HG03565 (cell line): ENCODE measurements at regions not wholly inside any gene's neighbourhood (a gene's known extent, or its start where the extent isn't known, plus 50 kb on each side); places are given as distances from the start of the nearest gene placed in this dataset.

Experiments
- ATAC-seq: cut with Tn5 transposase; IDR thresholded peaks from one replicate; pipeline ENCODE4 v1.9.1; 2021; ENCODE audit warnings: mild to moderate bottlenecking, moderate library complexity; ENCODE audit not compliant: unreplicated experiment

DNA sequence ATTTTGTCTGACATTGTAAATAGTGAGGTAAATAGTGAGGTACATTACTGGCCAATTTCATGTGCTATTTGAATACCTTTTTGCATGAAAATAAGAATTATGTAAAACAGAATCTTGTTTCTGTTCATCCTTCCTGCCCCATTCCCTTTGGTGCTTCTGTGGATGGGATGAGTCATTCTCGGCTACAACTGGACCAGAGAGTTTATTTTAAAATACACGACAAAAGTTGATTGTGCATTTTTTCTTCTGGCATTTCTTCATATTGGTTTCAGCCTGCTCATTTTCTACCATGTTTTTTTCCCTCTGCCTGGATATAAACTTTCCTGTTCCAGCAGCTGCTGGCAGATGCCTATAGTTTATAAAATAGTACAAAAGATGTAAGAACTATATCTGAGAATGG, 107.5 kb downstream of the CYSLTR2 start:
- no peak for ATAC-seq

DNA sequence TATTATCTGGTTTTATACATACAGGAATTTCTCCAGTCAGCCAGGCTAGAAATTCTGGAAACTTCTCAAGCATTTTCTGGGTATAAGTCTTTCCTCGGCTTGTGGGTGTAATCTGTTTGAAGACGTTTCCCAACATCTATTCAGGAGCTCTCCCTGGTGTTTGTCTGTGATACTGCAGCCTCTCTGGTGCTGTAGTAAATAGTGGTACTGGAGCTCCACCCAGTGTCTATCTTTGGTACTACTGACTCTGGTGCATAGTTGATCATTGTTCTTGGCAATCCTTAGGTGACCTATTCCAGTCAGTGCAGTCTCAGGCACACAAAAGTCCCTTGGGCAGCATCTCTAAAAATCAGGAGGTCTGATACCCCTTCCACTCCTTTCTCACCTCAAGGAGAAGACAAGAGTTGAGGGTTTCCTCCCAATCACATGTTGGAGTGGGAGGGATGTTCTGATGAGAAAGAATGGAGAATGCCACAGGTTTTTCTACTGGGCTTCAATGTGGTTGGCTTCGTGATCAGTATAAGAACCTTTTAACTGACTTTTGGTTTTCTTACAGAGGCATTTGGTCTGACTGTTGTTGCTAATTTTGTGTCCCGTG, 115.5 kb downstream of the CYSLTR2 start:
- ATAC-seq = peak; percentile 97

DNA sequence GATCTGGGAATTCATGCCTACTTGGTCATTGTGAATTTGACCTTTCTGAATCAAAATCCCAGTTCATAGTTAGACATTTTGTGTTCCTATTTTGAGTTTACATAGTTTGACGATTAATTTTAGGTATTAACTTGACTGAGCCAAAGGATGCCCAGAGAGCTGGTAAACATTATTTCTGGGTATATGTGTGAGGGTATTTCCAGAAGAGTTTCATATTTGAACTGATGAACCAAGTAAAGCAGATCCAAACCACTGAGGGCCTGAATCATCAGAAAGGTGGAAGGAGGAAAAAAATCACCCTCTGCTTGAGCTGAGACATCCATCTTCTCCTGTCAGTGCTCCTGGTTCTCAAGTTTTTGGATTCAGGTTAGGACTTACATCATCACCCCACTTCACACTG, 116.6 kb downstream of the CYSLTR2 start:
- no peak for ATAC-seq

DNA sequence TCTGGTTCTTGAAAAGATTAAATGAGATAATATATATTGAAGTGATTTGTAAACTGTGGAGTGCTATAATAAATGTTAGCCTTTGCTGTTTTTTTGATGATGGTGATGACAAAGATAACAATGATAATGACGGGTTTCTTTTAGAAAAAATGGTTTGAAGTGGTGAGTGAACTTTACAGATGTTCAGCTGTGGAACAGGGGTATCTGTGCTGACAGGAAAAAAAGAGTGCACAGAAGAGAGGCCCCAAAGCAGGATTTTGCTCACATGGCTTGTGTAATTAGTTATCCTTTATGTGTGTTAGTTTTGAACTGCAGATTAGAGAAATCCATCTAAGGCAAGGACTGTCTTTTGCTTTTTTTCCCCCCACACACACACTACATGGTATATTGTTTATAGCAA, 119.2 kb downstream of the CYSLTR2 start:
- ATAC-seq = no peak

DNA sequence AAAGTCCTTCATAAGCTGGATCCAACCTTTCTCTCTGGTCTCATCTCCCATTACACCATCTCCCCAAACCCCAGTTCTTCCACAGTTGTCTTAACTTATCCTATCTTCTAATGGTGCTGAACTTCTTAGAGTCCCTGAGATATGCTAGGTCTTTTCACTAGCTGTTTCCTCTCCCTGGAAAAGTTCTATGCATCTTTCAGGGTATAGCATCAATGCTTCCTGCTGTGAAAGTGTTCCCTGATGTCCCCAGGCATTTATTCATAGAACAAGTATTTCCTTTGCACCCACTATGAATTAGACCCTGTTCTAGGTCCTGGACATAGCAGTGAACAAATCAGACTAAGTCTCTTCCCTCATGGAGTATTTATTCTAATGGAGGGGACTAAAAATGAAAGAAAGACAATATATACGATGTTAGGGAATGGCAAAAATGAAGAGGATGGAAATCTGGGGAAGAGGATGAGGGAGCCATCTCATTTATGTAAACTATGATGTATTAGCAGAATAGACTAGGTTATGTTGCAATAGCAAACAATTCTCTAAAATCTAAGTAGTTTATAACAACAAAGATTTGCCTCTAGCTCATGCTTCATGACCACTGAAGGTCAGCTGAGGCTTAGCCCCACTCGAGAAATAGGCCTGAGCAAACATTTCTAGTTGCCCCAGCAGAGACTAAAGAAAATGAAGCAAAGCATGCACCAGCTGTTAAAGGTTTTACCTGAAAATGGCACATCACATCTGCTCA, 120.0 kb downstream of the CYSLTR2 start:
- ATAC-seq = no peak

DNA sequence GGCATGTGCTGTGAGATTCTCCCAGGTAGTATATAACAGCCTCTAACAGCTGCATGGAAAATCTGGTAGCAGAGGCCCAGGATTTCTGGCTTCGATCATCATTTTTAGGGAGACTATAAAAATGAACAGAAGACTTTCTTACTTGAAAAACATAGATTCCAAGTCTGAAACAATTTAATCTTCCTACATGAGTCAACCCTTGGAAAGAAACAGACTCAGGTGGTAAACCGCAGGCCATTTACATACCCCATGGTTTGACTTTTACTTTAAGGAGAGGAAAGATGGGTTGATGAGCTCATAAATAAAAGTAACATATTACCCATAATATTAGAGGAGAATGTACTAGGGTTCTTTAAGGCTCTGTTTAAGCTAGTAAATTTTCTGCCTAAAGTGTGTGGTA, 121.6 kb downstream of the CYSLTR2 start:
- ATAC-seq = no peak

DNA sequence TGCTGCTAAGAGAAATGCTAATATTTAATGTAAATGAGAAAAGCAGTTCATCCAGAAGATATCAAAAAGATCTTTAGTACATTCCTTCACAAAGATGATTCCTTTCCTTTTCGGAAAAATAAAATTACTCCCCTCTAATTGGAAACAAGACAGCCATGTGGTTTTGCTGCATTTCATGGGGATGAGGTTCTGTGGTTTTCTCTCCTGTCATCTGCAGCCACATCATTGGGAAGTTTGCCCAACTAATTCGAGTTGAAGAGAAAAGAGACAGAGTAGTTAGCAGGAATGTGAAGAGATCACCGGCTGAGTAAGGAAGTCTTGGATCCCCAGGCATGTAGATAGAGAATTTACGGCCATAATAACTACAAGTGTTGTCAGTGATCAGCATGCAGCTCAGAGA, 122.1 kb downstream of the CYSLTR2 start:
- no peak for ATAC-seq

DNA sequence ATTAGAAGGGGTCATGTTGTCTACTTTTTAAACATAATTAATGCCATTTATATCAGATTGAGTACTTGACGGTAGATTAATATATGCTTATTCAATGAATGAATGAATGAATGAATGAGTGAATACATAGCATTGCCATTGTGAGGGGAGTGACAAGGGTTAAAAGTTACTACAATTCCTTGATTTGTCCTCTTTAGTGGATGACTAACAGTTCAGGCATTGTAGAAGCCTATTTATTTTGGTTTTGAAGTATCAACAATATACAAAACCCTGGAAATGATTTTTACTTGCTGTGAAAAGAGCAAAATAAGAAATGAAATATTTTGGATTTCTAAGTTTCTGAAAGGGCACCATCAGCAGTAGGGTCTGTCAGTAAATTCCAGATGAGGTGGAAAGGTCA, 122.7 kb downstream of the CYSLTR2 start:
- no peak for ATAC-seq

DNA sequence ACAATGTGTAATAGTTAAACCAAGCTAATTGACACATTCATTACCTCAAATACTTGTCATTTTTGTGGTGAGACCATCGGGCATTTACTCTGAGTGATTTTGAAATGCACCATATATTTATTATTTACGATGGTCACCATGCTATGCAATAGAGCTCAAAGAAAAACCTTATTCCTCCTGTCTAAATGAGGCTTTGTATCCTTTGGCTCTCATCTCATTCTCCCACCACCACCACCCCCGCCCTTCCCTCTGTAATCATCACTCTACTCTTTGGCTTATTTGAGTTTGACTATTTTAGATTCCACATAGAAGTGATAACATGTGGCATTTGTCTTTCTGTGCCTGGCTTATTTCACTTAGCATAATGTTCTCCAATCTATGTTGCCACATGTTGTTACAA, 124.9 kb downstream of the CYSLTR2 start:
- no peak for ATAC-seq

DNA sequence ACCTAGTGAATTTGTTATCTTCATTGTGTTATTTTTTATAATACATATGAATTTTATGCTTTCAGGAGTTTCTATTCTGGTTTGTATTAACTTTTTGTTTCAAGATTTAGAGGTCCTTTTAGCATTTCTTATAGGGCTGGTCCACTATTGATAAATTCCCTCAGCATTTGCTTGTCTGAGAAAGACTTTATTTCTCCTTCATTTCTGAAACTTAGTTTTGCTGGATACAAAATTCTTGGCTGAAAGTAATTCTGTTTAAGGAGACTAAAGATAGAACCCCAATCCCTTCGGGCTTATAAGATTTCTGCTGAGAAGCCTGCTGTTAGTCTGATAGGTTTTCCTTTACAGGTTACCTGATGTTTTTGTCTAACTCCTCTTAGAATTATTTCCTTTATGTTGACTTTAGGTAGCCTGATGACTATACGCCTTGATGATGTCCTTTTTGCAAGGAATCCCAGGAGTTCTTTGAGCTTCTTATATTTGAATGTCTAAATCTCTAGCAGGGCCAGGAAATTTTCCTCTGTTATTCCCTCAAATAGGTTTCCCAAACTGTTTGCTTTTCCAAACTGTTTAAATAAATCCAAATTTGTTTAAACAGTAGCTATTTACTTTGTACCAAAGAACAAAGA, 127.1 kb downstream of the CYSLTR2 start:
- ATAC-seq = no peak

DNA sequence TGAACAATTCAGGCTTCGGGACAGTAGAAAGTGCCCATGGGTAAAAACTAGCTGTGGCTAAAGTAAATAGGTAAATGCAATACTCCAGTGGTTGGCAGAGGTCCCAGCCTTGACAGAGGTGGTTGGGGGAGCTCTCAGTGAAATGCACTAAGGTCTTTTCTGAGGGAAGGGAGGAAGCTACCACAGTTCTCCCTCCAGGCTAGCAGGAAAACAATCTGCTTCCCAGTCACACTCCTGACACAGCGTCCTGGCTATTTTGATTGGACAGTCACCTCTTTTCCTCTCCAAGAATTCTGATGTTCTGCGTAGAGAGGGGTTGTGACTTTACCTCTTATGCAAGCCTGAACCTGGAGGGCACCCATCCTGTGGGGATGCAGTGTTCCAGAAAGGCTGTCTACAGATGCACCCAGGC, 128.7 kb downstream of the CYSLTR2 start:
- no peak for ATAC-seq

DNA sequence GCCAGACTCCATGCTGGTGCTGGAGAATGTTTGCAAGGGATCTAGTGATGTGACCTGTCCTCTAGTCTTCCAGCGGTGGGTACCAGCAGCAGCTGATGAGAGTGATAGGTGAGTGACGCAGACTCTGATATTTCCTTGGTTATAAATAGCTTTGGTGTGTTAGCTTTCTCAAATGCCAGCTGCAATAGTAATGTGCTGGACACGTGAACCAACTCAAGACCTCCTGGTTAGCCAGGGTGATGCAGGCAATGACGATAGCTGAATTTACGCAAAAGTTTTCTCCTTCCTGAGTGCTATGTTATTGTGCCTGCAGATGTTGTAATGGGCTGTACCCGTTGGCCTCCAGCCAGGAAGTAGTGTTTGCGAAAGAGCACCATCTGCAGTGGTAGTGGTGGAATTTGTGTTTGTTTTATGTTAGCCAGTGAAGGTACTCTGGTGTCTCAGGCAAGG, 129.5 kb downstream of the CYSLTR2 start:
- no peak for ATAC-seq

DNA sequence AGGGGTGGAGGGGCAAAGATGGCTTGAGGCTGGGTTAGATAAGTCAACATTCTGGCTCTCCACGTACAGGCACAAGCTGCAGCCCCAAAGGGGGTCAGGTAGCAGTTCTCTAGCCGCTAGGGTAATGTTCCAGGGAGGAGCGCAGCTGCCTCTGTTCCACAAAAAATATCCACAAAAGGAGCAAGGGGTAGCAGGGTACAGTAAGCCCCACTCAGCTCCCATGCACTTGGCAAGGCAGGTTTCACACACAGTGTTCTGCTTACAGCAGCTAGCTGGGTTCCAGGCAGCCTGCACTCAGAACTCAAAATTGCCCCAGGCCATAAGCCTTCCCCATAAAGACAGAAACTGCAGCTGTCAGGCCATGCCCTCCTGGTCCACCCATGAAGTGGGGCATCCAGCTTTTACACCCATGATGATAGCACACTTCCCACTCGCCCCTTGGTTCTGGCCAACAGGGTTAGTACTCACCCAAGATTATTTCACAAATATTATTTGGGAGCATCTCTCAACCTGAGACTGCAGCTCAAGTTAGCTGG, 130.0 kb downstream of the CYSLTR2 start:
- ATAC-seq = no peak

DNA sequence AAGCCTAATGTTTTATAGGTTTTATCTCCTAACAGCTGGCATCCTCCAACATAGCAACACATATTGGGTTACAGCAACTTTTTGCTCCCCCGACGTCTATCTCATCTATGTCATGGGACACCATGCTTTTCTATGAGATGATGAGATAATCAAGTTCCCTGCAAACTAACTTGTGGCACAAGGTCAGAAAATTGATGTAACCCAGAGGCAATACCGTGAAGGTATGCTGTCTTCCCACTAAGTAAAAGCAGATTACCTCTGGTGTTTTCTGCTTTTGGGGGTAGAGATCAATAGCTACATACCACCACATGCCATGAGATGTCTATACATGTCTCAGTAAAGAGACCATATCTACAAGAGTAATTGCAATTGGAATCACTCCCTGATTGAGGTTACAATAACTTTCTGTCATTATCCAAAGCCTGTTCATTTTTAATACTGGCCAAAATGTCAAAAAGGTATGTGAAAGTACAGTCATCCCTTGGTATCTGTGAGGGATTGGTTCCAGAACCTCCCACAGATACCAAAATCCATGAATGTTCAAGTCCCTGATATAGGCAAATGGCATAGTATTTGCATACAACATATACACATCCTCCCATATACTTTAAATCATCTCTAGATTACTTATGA, 131.3 kb downstream of the CYSLTR2 start:
- ATAC-seq = no peak

DNA sequence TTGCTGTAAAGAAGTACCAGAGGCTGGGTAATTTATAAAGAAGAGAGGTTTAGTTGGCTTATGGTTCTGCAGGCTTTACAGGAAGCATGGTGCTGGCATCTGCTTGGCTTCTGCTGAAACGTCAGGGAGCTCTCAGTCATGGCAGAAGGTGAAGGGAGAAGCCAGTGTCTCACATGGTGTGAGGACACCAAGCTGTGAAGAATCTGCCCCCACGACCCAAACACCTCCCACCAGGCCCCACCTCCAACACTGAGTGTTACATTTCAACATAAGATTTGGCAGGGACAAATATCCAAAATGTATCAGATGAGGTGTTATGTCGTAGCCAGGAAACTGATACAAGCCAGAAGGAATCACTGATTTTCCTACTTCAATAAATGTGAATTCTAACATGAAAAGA, 136.5 kb downstream of the CYSLTR2 start:
- no peak for ATAC-seq

DNA sequence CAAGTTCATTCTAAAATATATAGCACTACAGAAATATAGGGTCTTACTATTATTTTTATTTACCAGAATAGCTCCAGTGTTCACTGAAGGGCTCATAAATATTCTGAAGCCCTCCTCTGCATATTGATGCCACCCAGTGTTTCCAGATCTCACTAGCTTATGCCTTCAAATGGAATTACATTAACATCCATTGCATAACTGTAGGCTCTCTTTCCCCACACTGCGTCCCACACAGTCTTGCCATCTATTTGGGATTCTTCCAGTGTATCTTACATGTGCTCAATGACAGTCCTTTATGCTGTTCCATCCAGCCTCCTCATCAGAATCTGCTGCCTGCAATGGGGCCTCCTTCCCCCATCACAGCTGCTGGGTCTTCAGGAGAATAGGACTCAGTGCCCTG, 137.2 kb downstream of the CYSLTR2 start:
- ATAC-seq = no peak

DNA sequence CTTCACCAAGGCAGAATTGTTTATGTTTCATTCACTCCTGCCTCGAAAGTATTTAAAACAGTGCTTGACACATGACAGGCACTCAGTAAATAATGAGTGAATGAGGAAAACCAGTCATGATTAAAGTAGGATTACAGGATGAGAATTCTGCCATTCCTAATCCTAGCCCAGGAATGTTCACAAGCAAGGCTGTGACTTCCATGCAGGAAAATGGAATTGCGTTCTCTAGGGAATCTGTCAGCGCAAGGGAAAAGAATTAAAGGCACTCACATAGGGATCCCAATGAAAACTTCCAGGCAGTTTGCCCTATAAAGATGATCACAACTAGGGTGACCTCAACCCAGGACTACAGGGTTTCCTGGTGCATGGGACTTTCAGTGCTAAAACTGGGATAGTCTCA, 143.4 kb downstream of the CYSLTR2 start:
- no peak for ATAC-seq

DNA sequence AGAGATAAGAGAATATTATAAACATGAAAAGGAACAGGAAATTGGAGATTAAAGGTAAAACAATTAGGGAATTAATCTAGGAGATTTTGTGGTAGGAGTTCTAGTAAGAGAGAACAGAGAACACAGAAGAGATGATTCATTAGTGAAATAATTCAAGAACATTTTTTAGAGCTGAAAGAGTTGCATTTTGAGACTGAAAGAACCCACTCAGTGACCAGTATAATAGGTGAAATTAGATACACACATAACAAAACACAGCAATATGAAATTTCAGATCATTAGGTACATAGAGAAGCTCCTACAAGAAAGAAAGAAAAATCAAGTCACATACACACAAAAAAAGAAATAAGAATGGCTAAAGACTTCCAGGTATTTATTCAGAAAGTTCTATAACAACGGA, 144.0 kb downstream of the CYSLTR2 start:
- no peak for ATAC-seq

DNA sequence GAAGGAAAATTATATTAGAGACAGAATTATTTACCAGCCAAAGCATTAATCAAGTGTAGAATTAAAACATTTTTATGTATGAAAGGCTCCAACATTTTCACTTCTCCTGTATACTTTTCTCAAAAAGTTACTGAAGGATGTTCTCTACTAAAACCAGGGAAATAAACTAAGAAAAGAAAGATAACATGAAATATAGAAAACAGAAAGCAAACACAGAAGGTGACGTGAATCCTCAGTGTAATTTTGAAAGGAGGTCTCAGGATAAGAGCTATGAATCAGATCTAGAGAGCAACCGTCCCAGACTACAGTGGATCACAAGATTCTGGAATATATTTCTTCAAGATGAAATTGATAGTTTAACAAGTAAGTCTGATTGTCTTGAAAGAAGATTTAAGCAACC, 144.5 kb downstream of the CYSLTR2 start:
- no peak for ATAC-seq

DNA sequence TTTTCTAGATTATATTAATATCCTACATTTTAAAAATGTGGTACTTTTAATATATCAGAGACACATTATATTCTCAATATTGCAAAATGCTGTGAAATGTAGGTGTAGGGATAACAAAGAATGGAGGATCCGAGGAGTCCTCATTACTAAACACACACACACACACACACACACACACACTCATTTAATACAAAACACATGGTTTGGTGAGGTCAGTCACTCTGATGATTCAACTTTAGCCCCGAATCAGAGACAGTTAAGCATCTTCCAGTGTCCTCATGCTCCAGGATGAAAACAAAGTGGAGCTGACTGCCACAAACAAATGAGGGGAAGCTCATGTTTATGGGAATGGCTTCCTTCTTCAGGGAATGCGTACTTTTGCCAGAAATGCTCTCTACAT, 147.5 kb downstream of the CYSLTR2 start:
- ATAC-seq = no peak

DNA sequence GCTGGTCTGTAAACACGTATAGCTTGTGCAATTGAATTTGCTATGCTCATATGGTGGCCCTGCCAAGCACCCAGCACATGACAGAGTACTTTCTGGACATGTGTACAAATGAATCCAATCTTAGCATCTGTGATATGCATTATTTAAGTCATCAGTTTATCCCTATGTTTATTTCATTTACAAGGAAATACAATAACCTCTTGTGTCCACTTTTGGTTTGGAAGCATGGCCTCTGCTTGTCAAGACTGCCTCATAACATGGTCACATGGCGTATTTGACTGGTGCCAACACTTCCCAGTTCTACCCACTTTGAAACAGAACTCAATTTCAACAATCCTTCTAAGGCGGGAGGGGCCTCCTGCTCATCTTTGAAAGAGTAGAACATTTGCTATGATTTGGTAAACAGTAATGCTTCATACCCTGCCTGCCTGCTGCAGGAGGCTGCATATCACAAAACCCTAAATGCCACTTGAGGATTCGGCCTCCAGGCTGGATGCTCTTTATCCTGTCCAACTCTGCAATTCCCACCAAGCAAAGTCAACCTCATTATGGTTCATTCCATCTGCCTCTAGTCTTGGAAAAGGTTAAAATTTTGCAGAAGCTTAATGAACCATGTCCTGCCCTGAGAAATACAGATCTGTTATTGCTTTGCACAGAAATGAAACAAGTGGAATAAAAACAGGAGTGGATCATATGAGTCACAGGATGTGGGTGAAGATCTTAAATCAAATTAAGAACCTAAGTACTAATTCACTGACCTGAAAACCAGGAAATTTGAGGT, 151.3 kb downstream of the CYSLTR2 start:
- no peak for ATAC-seq
